GM18508 (cell line): ENCODE measurements at regions not wholly inside any gene's neighbourhood (a gene's known extent, or its start where the extent isn't known, plus 50 kb on each side); places are given as distances from the start of the nearest gene placed in this dataset.

ENCODE experiments used
- ATAC-seq: cut with Tn5 transposase; IDR thresholded peaks from one replicate; pipeline ENCODE4 v1.9.1; 2021; ENCODE audit warnings: moderate number of reproducible peaks; ENCODE audit not compliant: insufficient read depth, unreplicated experiment

- no peak for ATAC-seq
Observed at GRCh38 chr4:181271116-181271640, 972.0 kb upstream of the TENM3 start.

DNA sequence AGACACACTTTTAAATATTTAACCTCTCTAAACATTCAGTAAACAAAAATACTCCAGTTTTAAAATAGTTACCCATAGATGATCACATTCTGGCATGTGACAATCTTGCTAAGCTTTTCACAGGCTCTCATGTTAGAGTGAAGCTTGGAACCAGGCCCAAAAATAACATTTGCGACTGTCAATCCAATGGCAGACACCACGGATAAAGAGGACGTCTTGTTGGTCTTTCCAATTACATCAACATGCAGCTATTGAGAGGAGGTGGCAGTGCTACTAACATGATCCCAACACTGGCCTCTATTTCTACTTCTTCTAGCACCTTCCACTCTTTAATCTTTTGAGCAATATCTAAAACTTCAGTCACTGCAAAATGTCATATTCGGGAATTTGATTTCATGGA lies 970.8 kb upstream of the TENM3 start:
- no peak for ATAC-seq

DNA sequence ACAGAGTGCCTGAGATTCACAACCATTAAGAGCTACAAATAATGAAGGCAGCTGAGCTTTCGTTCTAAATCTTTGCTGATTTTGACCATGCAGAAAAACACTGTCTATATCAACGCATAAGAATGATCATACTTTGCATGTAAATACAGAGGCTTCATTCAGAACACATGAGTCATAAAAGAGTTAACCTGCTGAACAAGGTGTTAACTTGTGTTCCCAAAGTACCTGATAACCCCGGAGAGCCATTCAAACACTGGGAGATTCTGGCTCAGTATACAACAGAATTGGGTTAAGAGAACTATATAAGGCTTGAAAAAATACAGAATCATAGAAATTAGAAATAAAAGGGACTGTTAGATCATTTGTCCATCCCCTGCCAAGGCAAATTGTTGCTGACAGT lies 964.3 kb upstream of the TENM3 start:
- ATAC-seq: no peak

DNA sequence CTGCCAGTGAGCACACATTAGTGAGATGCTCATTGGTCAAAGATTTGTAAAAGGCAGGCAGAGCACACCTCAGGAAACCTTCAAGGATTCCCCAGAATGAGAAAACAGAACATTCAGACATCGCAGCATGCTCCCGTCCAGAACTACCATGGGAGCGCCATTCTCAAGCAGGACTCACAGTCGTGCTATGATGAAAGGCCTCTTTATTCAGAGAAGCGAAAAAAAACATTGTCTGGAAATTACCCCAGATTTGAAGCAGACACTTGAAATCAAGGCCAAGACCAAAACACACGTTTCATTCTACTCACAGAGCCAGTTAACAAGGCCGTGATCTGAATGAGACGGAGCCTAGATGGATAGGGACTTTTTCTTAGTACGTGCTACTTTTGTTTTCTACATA lies 961.8 kb upstream of the TENM3 start:
- ATAC-seq: no peak

GRCh38 chr4:181289198-181289597 lies 954.0 kb upstream of the TENM3 start:
- no peak for ATAC-seq

DNA sequence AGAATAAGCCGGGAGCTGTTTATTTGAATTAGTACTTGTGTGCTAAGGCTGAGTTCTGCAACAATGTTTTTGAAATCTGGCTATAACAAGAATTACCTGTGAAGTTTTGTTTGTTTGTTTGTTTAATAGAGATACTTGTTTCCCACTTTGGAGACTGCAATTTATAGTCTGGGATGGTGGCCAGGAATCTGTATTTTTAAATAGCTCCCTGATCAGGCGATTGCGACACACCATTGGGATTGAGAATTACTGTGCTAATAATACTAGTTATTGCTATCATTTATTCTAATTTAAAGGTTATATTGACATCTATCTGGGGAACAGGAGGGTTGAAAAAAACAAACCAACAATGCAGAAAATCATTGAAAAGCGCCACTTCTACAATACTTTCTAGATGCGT lies 951.6 kb upstream of the TENM3 start:
- ATAC-seq: no peak

- ATAC-seq: no peak
Observed at GRCh38 chr4:181293014-181293413, 950.2 kb upstream of the TENM3 start.

DNA sequence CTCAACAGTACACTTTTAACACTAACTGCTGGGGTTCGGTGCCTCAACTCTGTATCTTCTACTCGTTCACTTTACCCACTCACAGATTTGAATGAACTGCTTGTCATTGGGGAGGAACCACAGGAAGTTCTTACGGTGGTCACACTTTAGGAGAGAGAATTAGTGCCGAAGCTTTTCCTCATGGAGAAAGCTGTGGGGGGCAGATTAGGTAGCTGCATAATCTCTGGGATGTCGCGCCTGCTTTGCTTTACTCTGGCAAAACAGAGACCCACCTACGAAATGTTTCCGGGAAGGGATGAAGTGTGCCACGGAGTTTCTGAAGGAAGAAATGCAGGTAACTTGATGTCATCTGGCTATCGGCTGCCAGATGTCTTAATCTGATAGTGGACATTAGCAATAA lies 949.7 kb upstream of the TENM3 start:
- no peak for ATAC-seq

DNA sequence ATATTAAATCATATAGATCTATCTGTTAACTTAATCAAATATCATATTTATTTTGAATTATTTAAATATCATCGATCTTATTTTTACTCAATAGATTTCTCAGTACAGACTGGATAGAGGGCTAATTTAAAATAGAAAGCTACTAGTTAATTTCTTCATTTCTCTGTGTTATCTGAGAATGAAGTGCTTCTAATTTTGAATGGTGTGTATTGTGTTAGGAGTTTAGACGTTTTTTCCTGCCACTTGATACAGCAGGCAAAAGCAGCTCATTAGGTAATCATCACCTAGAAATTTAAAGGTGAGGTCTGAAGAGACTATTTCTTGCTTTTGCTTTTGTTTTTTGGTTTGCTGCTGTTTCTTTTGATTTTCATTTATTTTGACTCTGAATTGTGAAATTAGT lies 948.8 kb upstream of the TENM3 start:
- ATAC-seq: no peak

- peak; percentile 78 for ATAC-seq
Observed at GRCh38 chr4:181301735-181302710, 941.2 kb upstream of the TENM3 start.

GRCh38 chr4:181307824-181308223 lies 935.4 kb upstream of the TENM3 start:
- no peak for ATAC-seq

- ATAC-seq: no peak
Observed at GRCh38 chr4:181308476-181309312, 934.5 kb upstream of the TENM3 start.

DNA sequence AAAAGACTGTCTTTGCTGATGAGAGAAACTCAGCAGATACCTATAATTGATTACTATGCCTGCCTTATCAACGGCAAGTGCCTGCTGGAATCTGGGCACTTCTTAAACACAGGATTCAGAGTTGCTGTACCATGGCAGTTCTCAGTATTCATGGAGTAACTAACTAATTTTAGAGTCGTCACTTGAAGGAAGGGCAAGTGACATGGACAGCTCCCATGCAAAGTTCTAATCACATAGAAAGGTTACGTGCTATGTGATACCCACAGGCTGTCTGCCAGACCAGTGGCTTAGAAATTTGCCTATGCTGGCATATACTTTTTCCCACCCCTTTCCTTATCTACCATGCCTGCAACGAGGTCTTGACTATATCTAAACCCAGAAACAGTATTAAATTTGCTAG lies 931.1 kb upstream of the TENM3 start:
- no peak for ATAC-seq

DNA sequence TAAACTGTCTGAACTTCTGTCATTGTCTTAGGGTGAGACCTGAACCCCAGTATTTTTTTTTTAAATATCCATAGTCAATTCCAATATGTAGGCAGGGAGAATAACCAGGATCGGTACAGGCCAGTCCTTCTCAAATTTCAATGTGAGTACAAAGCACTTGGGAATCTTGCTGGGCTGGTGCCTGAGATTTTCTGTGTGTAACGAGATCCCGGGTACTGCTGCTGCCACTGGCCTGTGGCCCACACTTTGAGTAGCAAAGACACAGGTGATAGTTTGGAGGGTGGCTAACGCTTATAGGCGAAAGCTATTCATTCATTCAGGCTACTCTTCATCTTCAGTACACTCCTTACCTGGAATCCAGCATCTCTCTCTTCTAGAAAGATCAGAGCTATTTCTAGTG lies 923.6 kb upstream of the TENM3 start:
- ATAC-seq: no peak

DNA sequence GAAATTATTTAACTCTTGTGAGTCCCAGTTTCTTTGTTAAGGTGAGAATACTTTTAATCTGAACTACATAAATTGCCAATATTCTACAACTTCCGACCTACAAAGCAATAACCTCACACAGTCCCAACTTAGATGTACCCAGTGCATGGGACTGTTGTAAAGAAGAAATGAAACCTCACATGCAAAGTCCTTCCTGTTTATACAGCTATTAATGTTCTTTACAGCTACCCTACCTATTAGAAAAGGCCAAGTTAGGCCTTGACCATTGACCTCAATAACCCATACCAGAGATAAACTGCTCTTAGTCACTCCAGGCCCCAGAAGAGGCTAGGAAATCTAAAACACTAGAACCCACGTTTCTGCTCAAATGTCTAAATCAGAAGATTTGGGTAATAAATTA lies 920.1 kb upstream of the TENM3 start:
- peak; percentile 83 for ATAC-seq

DNA sequence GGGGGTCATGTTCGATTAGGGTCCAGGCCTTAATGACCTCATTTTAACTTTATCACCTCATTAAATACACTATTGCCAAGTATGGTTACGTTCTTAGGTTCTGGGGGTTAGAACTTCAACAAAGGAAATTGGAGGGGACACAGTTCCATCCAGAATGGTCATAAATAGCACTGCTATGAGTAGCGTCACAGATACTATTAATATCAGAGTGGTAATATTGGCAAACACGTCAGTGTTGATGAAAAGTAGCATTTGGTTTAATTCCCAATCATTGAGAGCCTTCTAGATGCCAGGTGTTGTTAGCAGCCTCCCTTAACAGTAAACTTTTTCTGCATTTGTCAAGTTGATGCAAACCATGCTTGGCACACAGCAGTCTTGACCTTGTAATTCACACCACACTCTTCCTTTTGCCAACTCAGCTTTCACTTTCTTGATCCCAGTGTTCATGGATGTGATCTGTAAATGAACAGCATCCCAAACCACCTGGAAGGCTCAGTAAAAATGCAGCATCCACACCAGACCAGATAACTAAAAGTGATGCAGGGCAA lies 912.5 kb upstream of the TENM3 start:
- ATAC-seq: no peak

- ATAC-seq: no peak
Observed at GRCh38 chr4:181331214-181331613, 912.0 kb upstream of the TENM3 start.

GRCh38 chr4:181345931-181346330 lies 897.3 kb upstream of the TENM3 start:
- ATAC-seq: no peak

DNA sequence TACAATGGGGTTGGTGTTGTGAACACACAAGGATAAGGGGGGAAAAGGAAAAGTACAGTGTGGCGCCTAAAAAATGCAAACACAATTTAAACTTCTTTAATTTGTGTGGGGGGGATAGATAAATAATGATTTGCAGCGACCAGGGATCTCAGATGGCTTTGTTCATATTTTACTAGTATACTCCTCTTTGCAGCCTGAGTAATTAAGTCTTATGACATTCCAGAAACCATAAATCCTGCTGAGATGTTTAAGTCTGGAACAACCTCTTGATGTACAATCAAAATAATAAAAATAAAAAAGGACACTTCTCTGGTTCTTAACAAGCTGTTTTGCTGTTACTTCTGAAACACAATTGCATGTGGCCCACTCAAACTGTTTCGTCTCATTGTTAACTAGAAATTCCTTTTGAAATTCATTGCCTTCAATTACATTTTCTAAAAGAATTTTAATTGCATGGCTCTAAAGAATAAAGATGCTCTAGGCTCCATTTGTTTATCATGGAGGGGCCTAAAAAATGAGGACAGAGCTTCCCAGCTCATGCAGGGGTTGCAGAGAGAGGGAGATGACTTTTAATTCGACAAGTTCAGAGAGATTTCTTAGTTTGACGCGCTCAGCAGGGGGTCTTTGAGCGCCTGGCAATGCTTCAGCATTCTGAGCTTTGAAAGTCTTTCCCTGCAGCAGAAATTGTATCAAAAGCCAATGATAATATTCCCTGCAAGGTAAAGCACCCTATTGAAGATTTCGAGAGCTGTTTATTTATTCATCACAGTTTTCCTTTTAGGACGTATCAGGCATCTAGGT lies 892.4 kb upstream of the TENM3 start:
- ATAC-seq: no peak

DNA sequence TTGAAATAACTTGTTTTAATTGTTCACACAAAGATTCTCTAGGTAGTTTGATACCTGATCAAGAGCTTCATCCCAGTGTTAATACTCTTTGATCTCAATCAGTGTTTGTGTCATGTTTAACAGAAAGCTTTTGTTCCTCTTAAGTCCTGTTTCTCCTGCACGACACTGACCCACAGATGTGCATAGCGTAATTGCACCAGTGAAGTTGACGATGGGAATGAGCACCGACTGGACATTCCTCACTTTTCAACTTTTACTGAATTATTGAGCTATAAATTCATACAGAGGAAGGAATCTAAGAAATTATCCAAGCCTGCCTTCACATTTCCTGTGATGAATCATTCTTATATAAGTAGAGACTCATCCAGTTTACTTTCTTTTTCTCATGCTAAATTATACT lies 878.7 kb upstream of the TENM3 start:
- no peak for ATAC-seq
